GM12872 (cell line): ENCODE measurements at regions not wholly inside any gene's neighbourhood (a gene's known extent, or its start where the extent isn't known, plus 50 kb on each side); places are given as distances from the start of the nearest gene placed in this dataset.

ENCODE experiments used
- CTCF ChIP-seq: IDR thresholded peaks from 3 replicates; pipeline ENCODE4 v1.5.1; 2011; ENCODE audit warnings: low read depth, mild to moderate bottlenecking, low read length, moderate library complexity; ENCODE audit not compliant: insufficient read depth

- no peak for TF ChIP-seq CTCF
These were observed 156.2 kb downstream of the RHOU start for GRCh38 chr1:228891272-228892034.

DNA sequence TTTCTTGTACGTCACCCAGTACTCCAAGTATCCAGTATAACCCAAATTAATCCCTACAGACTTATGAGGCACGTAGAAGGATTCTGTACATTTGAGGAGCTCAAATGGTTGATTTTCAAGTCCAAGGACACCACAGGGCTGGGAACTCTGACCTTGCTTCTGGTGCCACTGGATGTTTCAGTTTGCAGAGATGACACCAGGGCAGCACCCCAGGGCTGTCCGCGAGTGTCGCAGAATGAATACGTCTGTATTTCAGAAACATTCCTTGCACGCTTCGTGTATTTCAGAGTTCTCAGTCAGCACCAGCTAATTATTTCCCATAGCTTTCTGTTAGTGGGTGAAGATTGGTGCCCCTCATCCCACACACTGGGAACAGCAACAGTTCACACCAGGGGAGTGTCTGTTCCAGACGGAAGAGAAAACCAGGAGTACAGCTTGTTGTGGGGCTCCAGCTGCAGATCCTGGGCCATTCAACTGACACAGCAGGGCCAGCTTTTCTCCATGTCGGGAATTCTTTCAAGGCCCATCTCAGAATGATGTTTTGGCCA, 159.2 kb downstream of the RHOU start:
- TF ChIP-seq CTCF = no peak

GRCh38 chr1:228897901-228898300, 162.6 kb downstream of the RHOU start:
- TF ChIP-seq CTCF = no peak

- TF ChIP-seq CTCF = no peak
These were observed 163.3 kb downstream of the RHOU start for GRCh38 chr1:228898582-228898992.

- no peak for TF ChIP-seq CTCF
These were observed 164.2 kb downstream of the RHOU start for GRCh38 chr1:228899421-228899956.

- no peak for TF ChIP-seq CTCF
These were observed 165.0 kb downstream of the RHOU start for GRCh38 chr1:228900099-228900885.

GRCh38 chr1:228900886-228901392, 165.7 kb downstream of the RHOU start:
- TF ChIP-seq CTCF = no peak
